Nephron progenitor cell (in vitro differentiated cells): ENCODE measurements at regions not wholly inside any gene's neighbourhood (a gene's known extent, or its start where the extent isn't known, plus 50 kb on each side); places are given as distances from the start of the nearest gene placed in this dataset.

Experiments used
- DNase-seq: peaks from one replicate; pipeline ENCODE4 v3.0.0; 2021
- H3K27ac Mint-ChIP-seq: 2 replicates; pipeline ENCODE4 v1.8.0; 2021; ENCODE audit warnings: mild to moderate bottlenecking, moderate library complexity, mixed read lengths
- H3K27me3 Mint-ChIP-seq: 2 replicates; pipeline ENCODE4 v1.8.0; 2021; ENCODE audit warnings: mild to moderate bottlenecking, low read depth, mixed read lengths; ENCODE audit not compliant: poor library complexity
- H3K36me3 Mint-ChIP-seq: 2 replicates; pipeline ENCODE4 v1.8.0; 2021; ENCODE audit warnings: low read depth, mixed read lengths
- H3K4me1 Mint-ChIP-seq: 2 replicates; pipeline ENCODE4 v1.8.0; 2021; ENCODE audit warnings: mixed read lengths
- H3K4me3 Mint-ChIP-seq: 2 replicates; pipeline ENCODE4 v1.8.0; 2021; ENCODE audit warnings: mild to moderate bottlenecking, moderate library complexity, mixed read lengths
- H3K9me3 Mint-ChIP-seq: 2 replicates; pipeline ENCODE4 v1.8.0; 2021; ENCODE audit warnings: mild to moderate bottlenecking, moderate library complexity, mixed read lengths
- TF ChIP-seq, protein P1 (sequence below): fragments of 200-600 bp; sonication (generic); IDR thresholded peaks from 2 replicates; pipeline ENCODE4 v1.5.0; 2021; ENCODE audit warnings: antibody characterized with exemption

DNA sequence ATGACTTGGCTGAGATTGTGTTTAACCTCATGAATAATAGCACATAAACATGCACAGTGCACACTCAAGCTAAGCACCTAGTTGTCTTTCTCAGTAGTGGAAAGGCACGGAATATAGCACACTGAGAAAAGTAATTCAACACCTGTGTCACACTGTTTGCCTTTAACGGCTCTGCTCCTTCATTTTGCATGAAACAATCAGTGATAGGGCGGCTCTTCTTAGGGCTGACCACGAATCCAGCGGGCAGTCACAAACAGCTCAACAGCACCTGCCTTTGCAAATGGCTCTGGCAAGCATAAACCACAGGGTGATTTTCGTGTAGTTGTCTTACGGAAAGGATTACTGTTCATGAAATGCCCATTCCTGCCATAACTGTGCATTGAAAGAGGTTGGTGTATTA lies 954.0 kb upstream of the TENM3 start:
- peaks cover 2% of the 10 kb centered on the region for H3K27me3 Mint-ChIP-seq
- H3K4me1 Mint-ChIP-seq, result peaks cover 21% of the 10 kb centered on the region
- no peaks in the 10 kb centered on the region for H3K36me3 Mint-ChIP-seq
- H3K27ac Mint-ChIP-seq, result no peak overlapping the region
- TF ChIP-seq, protein P1, sequence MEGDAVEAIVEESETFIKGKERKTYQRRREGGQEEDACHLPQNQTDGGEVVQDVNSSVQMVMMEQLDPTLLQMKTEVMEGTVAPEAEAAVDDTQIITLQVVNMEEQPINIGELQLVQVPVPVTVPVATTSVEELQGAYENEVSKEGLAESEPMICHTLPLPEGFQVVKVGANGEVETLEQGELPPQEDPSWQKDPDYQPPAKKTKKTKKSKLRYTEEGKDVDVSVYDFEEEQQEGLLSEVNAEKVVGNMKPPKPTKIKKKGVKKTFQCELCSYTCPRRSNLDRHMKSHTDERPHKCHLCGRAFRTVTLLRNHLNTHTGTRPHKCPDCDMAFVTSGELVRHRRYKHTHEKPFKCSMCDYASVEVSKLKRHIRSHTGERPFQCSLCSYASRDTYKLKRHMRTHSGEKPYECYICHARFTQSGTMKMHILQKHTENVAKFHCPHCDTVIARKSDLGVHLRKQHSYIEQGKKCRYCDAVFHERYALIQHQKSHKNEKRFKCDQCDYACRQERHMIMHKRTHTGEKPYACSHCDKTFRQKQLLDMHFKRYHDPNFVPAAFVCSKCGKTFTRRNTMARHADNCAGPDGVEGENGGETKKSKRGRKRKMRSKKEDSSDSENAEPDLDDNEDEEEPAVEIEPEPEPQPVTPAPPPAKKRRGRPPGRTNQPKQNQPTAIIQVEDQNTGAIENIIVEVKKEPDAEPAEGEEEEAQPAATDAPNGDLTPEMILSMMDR, result no peak
- H3K4me3 Mint-ChIP-seq, result no peak overlapping the region
- DNase-seq, result no peak
- no peaks in the 10 kb centered on the region for H3K9me3 Mint-ChIP-seq

DNA sequence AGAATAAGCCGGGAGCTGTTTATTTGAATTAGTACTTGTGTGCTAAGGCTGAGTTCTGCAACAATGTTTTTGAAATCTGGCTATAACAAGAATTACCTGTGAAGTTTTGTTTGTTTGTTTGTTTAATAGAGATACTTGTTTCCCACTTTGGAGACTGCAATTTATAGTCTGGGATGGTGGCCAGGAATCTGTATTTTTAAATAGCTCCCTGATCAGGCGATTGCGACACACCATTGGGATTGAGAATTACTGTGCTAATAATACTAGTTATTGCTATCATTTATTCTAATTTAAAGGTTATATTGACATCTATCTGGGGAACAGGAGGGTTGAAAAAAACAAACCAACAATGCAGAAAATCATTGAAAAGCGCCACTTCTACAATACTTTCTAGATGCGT lies 951.6 kb upstream of the TENM3 start:
- peaks cover 21% of the 10 kb centered on the region for H3K4me1 Mint-ChIP-seq
- TF ChIP-seq, protein P1, result no peak
- no peak overlapping the region for H3K4me3 Mint-ChIP-seq
- H3K9me3 Mint-ChIP-seq, result no peaks in the 10 kb centered on the region
- DNase-seq, result no peak
- H3K27me3 Mint-ChIP-seq, result no peaks in the 10 kb centered on the region
- H3K36me3 Mint-ChIP-seq, result no peaks in the 10 kb centered on the region
- no peak overlapping the region for H3K27ac Mint-ChIP-seq

DNA sequence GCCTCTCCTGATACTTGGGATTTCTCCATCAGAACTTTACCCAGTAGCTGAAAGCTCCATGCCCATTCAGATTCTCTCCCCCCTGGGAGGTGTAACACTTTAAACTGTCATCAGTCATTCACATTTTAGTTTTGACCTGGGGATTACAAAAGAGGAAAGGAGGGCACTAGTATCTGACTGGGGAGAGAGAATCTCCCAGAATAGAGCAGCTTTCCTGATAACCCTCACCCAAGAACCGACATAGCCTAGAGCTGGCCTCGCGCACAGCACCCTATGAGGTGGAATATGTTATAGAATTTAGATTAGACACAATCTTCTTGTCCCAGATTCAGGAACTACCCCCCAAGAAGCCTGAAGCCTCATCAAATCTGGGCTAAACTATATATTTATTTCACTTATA lies 950.2 kb upstream of the TENM3 start:
- Mint-ChIP-seq H3K4me3 (no peak overlapping the region), H3K9me3 (peaks cover 9% of the 10 kb centered on the region), H3K4me1 (peaks cover 17% of the 10 kb centered on the region), H3K27me3 (no peaks in the 10 kb centered on the region), H3K27ac (no peak overlapping the region), H3K36me3 (no peaks in the 10 kb centered on the region)
- TF ChIP-seq, protein P1, result no peak
- no peak for DNase-seq

DNA sequence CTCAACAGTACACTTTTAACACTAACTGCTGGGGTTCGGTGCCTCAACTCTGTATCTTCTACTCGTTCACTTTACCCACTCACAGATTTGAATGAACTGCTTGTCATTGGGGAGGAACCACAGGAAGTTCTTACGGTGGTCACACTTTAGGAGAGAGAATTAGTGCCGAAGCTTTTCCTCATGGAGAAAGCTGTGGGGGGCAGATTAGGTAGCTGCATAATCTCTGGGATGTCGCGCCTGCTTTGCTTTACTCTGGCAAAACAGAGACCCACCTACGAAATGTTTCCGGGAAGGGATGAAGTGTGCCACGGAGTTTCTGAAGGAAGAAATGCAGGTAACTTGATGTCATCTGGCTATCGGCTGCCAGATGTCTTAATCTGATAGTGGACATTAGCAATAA lies 949.7 kb upstream of the TENM3 start:
- Mint-ChIP-seq H3K9me3 (peaks cover 12% of the 10 kb centered on the region), H3K27me3 (no peaks in the 10 kb centered on the region), H3K4me3 (no peak overlapping the region), H3K4me1 (peaks cover 16% of the 10 kb centered on the region), H3K36me3 (no peaks in the 10 kb centered on the region), H3K27ac (no peak overlapping the region)
- DNase-seq, result no peak
- TF ChIP-seq, protein P1, result no peak

DNA sequence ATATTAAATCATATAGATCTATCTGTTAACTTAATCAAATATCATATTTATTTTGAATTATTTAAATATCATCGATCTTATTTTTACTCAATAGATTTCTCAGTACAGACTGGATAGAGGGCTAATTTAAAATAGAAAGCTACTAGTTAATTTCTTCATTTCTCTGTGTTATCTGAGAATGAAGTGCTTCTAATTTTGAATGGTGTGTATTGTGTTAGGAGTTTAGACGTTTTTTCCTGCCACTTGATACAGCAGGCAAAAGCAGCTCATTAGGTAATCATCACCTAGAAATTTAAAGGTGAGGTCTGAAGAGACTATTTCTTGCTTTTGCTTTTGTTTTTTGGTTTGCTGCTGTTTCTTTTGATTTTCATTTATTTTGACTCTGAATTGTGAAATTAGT lies 948.8 kb upstream of the TENM3 start:
- Mint-ChIP-seq H3K27ac (no peak overlapping the region), H3K27me3 (no peaks in the 10 kb centered on the region), H3K4me3 (no peak overlapping the region), H3K4me1 (peaks cover 10% of the 10 kb centered on the region), H3K36me3 (no peaks in the 10 kb centered on the region), H3K9me3 (peaks cover 14% of the 10 kb centered on the region)
- DNase-seq, result no peak
- TF ChIP-seq, protein P1, result no peak

DNA sequence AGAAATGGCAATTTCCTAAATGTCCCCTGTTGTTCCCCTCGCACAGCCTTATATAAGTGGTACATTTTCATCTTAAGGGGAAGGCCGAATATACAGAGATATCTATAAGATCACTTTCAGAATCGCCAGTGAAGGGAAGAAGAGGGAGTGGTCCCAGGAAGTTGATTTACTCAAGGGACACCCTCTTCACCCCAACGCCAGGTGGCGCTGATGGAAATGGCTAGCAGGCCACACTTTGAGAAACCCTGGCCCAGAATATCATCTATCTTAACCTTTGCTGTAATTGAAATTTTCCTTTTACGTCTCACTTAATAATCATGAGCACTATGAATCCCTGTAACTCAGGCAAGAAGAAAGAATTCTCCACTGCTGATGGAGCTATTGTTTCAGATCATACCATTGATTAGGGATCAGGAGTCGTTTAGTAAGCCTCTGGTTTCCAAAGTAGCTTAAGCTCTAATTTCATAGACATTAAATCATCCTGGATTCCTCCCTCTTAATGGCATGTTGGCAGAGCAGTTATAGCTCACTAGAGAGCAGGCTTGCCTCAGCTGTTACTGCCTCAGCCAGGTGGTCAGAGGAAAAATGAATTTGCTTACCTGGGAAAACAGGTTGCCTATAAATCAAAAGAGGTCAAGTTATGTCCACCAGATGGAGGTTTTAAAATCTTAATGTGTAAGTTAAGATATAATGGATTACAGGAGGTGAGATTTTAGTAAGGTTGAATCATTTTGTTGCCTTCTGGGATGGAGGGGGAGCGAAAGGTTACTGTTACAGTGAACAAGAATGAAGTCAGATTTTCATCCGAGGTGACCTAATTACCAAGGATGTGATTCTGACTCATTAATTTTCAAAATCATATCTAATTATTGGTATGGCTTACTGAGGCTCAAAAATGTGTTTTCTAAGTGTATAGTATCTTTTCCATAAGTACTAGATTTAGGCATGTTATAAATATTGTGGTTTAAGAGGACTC lies 941.2 kb upstream of the TENM3 start:
- Mint-ChIP-seq H3K4me1 (peaks cover 9% of the 10 kb centered on the region), H3K9me3 (peaks cover 14% of the 10 kb centered on the region), H3K4me3 (no peak overlapping the region), H3K27me3 (no peaks in the 10 kb centered on the region), H3K27ac (no peak overlapping the region), H3K36me3 (no peaks in the 10 kb centered on the region)
- TF ChIP-seq, protein P1, result peak; percentile 59
- peak; percentile 55 for DNase-seq
